ENCODE measurements at regions not wholly inside any gene's neighbourhood (a gene's known extent, or its start where the extent isn't known, plus 50 kb on each side); places are given as distances from the start of the nearest gene placed in this dataset.

DNA sequence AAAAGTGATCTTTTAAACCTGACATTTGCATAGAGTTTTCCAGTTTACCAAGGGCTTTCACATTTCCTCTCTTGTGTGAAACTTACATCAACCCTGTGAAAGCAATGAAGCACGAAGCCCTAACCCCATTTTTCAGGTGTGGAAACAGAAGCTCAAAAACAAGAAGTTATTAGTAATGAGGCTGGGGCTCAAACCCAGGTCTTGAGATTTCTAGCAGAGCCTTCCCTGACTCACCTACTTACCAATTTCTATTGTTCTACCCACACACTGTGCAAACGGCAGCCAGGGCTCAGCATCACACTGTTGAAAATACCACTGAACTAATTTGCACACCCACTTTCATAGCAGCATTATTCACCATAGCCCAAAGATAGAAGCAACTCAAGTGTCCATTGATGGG is 117.8 kb upstream of the IGF1R start:
- TF ChIP-seq, protein P1, sequence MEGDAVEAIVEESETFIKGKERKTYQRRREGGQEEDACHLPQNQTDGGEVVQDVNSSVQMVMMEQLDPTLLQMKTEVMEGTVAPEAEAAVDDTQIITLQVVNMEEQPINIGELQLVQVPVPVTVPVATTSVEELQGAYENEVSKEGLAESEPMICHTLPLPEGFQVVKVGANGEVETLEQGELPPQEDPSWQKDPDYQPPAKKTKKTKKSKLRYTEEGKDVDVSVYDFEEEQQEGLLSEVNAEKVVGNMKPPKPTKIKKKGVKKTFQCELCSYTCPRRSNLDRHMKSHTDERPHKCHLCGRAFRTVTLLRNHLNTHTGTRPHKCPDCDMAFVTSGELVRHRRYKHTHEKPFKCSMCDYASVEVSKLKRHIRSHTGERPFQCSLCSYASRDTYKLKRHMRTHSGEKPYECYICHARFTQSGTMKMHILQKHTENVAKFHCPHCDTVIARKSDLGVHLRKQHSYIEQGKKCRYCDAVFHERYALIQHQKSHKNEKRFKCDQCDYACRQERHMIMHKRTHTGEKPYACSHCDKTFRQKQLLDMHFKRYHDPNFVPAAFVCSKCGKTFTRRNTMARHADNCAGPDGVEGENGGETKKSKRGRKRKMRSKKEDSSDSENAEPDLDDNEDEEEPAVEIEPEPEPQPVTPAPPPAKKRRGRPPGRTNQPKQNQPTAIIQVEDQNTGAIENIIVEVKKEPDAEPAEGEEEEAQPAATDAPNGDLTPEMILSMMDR (IDR thresholded peaks at IDR 0.05; ENCODE audit: low read depth, low read length) = no peak
- TF ChIP-seq, protein P2, sequence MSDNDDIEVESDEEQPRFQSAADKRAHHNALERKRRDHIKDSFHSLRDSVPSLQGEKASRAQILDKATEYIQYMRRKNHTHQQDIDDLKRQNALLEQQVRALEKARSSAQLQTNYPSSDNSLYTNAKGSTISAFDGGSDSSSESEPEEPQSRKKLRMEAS (IDR thresholded peaks at IDR 0.05; ENCODE audit: low read depth, low read length) = no peak
- TF ChIP-seq MYC (IDR thresholded peaks at IDR 0.05; ENCODE audit: low read depth, low read length) (no peak), POLR2A (IDR thresholded peaks at IDR 0.05; ENCODE audit: extremely low read depth, insufficient read length) (no peak)
- no peak overlapping the region for H3K4me3 ChIP-seq (ENCODE audit: low read depth, low read length)
- DNase-seq (ENCODE audit: low read depth) = no peak

DNA sequence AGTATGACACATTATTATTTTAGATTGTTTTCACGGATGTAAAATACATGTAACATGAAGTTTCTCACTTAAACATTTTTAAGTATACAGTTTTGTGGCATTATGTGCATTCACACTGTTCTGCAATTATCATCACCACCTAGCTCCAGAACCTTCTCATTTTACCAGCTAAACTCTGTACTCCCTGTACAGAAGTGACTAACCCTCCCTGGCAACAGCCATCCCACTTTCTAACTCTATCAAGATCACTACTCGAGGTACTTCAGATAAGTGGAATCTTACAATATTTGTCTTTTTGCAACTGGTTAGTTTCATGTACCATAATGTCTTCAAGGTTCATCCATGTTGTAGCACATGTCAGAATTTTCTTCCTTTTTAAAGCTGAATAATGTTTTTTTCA is 116.3 kb upstream of the IGF1R start:
- no peak overlapping the region for H3K4me3 ChIP-seq (ENCODE audit: low read depth, low read length)
- no peak for DNase-seq (ENCODE audit: low read depth)
- TF ChIP-seq, protein P2 (IDR thresholded peaks at IDR 0.05; ENCODE audit: low read depth, low read length) = no peak
- TF ChIP-seq POLR2A (IDR thresholded peaks at IDR 0.05; ENCODE audit: extremely low read depth, insufficient read length) (no peak), MYC (IDR thresholded peaks at IDR 0.05; ENCODE audit: low read depth, low read length) (no peak)
- TF ChIP-seq, protein P1 (IDR thresholded peaks at IDR 0.05; ENCODE audit: low read depth, low read length) = no peak

DNA sequence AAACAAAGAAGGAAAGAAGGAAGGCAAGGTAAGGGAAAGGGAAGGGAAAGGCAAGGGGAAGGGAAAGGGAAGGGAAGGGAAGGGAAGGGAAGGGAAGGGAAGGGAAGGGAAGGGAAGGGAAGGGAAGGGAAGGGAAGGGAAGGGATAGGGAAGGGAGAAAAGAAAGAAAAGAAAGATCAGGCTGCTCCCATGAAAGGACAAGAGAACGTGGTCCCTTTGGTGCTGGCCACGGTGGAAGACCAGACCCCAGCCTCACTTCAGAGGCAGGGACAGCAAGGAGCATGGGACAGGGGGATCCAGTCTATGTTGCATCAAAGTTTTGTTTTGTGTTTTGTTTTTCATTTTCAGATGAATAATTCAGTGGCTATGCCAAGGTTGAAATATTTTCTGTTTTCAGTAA is 111.4 kb upstream of the IGF1R start:
- H3K4me3 ChIP-seq (ENCODE audit: low read depth, low read length) = no peak overlapping the region

DNA sequence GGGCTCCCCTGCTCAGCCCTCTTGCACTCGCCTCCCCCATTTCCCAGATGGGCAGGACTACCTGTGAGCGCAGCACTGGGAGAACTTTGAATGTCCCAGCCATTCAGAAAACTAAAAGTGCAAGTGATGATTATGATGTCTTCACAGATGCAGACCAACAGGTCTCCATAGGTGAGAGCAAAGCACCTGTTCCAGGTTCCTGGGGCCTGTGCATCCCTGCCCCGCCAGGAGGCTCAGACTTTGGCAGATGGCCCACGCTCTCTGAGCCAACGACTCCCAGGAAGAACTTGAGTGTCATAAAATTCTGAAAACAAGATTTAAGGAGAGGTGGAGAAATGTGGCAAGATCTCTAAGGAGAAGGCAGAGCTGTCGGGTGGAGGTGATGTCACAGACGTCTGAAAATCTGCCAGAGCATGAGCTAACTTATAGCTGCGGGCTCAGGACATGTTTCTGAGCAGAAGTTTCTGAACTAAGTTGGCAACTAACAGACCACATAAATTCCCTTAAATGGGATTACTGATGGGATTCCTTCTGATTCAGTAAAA is 110.8 kb upstream of the IGF1R start:
- TF ChIP-seq, protein P1 (IDR thresholded peaks at IDR 0.05; ENCODE audit: low read depth, low read length) = no peak
- TF ChIP-seq POLR2A (IDR thresholded peaks at IDR 0.05; ENCODE audit: extremely low read depth, insufficient read length) (no peak), MYC (IDR thresholded peaks at IDR 0.05; ENCODE audit: low read depth, low read length) (no peak)
- TF ChIP-seq, protein P2 (IDR thresholded peaks at IDR 0.05; ENCODE audit: low read depth, low read length) = no peak
- no peak for DNase-seq (ENCODE audit: low read depth)
- no peak overlapping the region for H3K4me3 ChIP-seq (ENCODE audit: low read depth, low read length)

More for the DNA sequence above, 111.4 kb upstream of the IGF1R start:
- DNase-seq (ENCODE audit: low read depth) = no peak
- TF ChIP-seq, protein P1 (IDR thresholded peaks at IDR 0.05; ENCODE audit: low read depth, low read length) = no peak
- TF ChIP-seq, protein P2 (IDR thresholded peaks at IDR 0.05; ENCODE audit: low read depth, low read length) = no peak

DNA sequence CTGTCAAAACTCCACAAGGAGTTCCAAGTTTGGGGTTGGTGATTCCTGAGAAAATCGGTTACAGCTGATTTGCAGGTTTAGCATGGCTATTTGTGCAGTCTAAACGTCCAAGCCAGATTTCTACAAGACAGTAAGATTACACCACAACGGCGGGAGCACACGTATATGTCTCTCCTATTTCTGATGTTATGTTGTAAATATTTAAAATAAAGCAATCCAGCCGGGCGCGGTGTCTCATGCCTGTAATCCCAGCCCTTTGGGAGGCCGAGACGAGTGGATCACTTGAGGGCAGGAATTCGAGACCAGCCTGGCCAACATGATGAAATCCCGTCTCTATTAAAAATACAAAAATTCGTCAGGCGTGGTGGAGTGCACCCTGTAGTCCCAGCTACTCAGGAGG is 106.8 kb upstream of the IGF1R start:
- DNase-seq (ENCODE audit: low read depth) = no peak
- no peak overlapping the region for H3K4me3 ChIP-seq (ENCODE audit: low read depth, low read length)
- TF ChIP-seq, protein P1 (IDR thresholded peaks at IDR 0.05; ENCODE audit: low read depth, low read length) = no peak

DNA sequence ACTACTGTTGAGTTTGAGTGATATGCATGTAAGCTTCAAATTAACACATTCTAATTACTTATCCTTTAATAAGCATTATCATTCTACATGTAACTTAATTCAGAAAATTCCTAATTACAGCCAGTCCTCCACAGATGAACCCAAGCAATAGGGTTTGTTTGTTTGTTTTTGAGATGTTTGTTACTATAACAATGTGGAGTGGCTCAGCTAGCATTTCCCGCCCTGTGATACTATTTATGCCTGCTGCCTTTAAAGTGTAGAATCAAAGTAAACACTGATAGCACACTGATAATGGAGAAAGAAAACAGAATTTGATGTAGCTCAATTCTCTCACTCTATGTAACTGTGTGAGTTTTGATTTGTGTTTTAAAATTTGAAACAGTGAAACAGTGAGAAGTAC is 105.1 kb upstream of the IGF1R start:
- TF ChIP-seq, protein P2 (IDR thresholded peaks at IDR 0.05; ENCODE audit: low read depth, low read length) = no peak
- TF ChIP-seq, protein P1 (IDR thresholded peaks at IDR 0.05; ENCODE audit: low read depth, low read length) = no peak
- TF ChIP-seq POLR2A (IDR thresholded peaks at IDR 0.05; ENCODE audit: extremely low read depth, insufficient read length) (no peak), MYC (IDR thresholded peaks at IDR 0.05; ENCODE audit: low read depth, low read length) (no peak)
- DNase-seq (ENCODE audit: low read depth) = no peak
- H3K4me3 ChIP-seq (ENCODE audit: low read depth, low read length) = no peak overlapping the region

All from NB4 (cell line).